Cardiac fibroblast (primary cell): ENCODE measurements at regions not wholly inside any gene's neighbourhood (a gene's known extent, or its start where the extent isn't known, plus 50 kb on each side); places are given as distances from the start of the nearest gene placed in this dataset.
A peak's percentile ranks its signal among the peaks of the same experiment; 100 is the strongest.

Experiments used
- DNase-seq, 2 donors: peaks; one replicate each; pipeline versions ENCODE4 v3.0.0 to v3.0.0-alpha.2; 2010; ENCODE audit warnings: low read depth in 2 of 2
- H3K4me3 ChIP-seq, 2 donors: replicated peaks in 1 of 2; 1 replicate in 1 of 2; 2 replicates in 1 of 2; pipeline ENCODE4 v1.5.1; 2011; ENCODE audit warnings: low read depth in 2 of 2, low read length in 2 of 2, mild to moderate bottlenecking in 2 of 2, moderate library complexity in 1 of 2
- CTCF ChIP-seq: IDR thresholded peaks from one replicate; pipeline ENCODE4 v1.5.1; 2011; ENCODE audit warnings: low read depth, mild to moderate bottlenecking, low read length, inconsistent platforms

GRCh38 chr1:29504709-29505410, 268.5 kb downstream of the PTPRU start:
- no peak for TF ChIP-seq CTCF
- no peak overlapping the region for H3K4me3 ChIP-seq
- DNase-seq = no peak

- TF ChIP-seq CTCF = no peak
- no peak overlapping the region for H3K4me3 ChIP-seq
- DNase-seq = peak in 1 of 2 donors; percentile 2
Observed at GRCh38 chr1:29504196-29504595, 267.9 kb downstream of the PTPRU start.

- TF ChIP-seq CTCF = no peak
- no peak overlapping the region for H3K4me3 ChIP-seq
- DNase-seq = no peak
Observed at GRCh38 chr1:29502911-29503840, 266.9 kb downstream of the PTPRU start.

DNA sequence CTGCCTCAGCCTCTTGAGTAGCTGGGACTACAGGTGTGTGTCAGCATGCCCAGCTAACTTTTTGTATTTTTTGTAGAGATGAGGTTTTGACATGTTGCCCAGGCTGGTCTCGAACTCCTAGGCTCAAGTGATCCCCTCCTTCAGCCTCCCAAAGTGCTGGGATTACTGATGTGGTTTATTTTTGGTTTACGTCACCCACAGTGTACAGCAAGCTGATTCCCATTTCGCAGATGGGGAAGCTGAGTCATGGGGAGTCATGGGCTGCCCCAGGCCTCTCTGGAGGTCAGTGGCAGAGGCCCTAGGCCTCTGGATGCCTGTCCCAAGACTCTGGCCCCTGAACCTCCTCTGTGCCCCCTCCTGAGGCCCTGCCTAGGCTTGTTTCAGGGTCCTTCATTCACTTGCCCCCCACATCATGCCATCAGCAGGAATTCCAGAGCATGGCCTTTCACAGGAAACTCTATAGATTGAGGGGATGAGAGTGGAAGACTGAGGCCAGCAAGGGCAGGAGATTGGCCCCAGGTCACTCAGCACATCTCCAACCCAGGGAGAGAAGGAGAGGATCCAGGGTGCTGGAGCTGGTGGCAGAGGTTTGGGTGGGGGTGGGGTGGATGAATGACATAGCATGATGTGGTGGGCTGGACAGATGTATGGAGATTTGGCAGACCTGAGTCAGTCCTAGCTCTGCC, 266.0 kb downstream of the PTPRU start:
- TF ChIP-seq CTCF = no peak
- no peak overlapping the region for H3K4me3 ChIP-seq
- no peak for DNase-seq

DNA sequence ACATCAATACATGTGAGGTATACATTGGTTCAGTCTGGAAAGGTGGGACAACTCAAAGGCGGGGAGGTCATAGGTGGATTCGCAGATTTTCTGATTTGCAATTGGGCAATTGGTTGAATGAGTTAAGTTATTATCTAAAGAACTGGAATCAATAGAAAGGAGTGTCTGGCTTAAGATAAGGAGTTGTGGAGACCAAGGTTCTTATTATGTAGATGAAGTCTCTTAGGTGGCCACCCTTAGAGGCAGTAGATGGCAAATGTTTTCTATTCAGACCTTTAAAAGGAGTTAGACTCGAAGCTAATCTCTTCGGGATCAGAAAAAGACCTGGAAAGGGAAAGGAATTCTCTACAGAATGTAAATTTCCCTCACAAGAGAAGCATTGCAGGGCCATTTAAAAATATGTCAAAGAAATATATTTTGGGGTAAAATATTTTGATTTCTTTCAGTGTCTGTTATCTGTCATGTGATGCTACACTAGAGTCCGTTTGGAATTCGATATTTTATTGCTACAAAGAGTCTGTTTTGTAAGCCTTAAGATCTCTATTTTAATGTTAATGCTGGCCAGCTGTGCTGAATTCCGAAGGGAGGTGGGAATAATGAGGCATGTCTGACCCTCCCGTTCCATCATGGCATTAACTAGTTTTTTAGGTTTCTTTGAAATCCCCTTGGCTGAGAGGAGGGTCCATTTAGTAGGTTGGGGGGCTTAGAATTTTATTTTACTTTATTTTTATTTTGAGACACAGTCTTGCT, 265.1 kb downstream of the PTPRU start:
- DNase-seq = no peak
- H3K4me3 ChIP-seq = no peak overlapping the region
- TF ChIP-seq CTCF = no peak

DNA sequence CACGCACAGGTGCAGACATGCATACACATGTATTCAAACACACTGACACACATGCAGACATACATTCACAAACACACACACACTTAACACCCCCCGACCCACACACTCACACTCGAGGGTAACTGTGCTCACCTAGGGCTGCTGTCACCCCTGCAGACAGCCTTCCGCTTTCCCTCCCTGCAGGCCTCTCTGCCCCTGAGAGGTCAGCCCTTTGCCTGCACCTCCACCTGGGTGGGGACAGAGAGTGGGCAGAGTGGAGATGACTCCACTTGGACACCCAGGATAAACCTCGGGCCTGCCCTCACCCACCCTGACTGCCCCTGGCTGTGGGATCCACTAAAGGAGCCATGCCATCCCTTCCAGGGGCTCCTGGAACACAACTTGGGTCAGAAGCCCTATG, 264.3 kb downstream of the PTPRU start:
- no peak overlapping the region for H3K4me3 ChIP-seq
- no peak for TF ChIP-seq CTCF
- DNase-seq = no peak
